Activated CD4-positive, CD25-positive, alpha-beta regulatory T cell (primary cell): ENCODE measurements at regions not wholly inside any gene's neighbourhood (a gene's known extent, or its start where the extent isn't known, plus 50 kb on each side); places are given as distances from the start of the nearest gene placed in this dataset.

Experiments
- DNase-seq, 4 experiments: peaks; one replicate each; lab custom pipeline; 2025; lab: John Stamatoyannopoulos, UW

- DNase-seq, result no peak
Observed at GRCh38 chr11:116600930-116601329, 171.9 kb downstream of the BUD13 start.

GRCh38 chr11:116598556-116598955 is 174.2 kb downstream of the BUD13 start:
- no peak for DNase-seq

- DNase-seq, result no peak
Observed at GRCh38 chr11:116598036-116598435, 174.8 kb downstream of the BUD13 start.

- DNase-seq, result no peak
Observed at GRCh38 chr11:116596346-116597260, 176.2 kb downstream of the BUD13 start.

DNA sequence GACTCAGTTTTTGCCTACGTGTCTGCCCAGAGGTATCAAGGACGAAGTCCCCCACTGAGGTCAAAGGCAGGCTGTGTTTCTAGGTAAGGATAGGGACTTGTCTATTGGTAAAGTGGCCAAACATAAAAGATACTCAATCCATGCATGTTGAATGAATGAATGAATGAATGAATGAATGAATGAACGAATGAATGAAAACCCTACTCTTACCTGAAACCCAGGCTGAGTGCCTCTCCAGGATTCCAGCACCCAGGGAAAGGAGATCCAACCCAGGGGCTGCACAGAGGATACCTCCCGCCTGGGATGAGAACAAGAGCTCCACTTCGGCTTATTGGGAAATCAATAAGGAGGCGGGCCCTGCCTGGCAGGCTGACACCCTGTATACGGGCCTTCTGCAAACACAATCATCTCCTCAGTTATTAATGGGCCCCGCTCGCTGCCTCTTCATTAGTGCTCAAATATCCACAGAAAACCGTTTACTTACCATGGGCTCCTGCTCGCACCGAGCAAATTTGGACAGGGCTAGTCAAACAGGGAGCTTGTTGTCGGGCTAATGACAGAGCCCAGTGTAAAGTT is 177.4 kb downstream of the BUD13 start:
- no peak for DNase-seq

DNA sequence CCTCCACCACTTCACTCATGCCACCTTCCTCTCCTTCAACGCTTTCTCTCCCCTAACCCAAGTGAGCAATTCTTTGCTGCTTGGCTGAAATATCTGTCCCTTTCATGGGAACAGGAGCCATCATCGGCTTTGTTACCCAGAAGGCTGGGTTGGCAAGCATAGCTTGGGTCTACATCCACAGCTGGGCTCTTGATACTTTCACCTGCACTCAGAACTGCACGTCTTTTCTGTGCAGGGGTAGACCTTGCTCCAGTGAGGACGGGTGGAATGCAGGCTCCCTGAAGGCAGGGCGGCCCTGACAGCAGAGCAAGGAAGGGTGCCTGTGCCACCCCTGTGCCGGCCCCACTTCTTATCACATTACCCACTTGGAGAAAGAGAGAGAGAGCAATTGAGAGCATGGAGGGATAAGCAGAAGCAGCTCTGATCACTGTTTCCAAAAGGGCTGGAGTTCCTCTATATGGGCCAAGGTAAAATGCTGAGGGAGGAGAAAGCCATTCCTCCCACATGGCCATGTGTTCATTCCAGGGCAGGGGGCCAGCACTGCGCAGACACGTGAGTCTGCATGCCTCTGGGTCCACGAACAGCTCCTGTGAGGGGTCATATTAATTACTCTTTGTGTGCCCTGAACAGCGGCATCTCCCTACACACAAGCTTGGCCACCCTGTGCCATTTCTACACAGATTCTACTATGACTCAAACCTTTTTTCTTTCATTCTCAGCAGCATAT is 181.8 kb downstream of the BUD13 start:
- no peak for DNase-seq

- no peak for DNase-seq
Observed at GRCh38 chr11:116589402-116589801, 183.4 kb downstream of the BUD13 start.

GRCh38 chr11:116586392-116586791 is 186.4 kb downstream of the BUD13 start:
- DNase-seq, result no peak

- no peak for DNase-seq
Observed at GRCh38 chr11:116582571-116582970, 190.2 kb downstream of the BUD13 start.

GRCh38 chr11:116581349-116581748 is 191.4 kb downstream of the BUD13 start:
- DNase-seq, result no peak

GRCh38 chr11:116580799-116581198 is 192.0 kb downstream of the BUD13 start:
- no peak for DNase-seq

GRCh38 chr11:116579857-116580727 is 192.7 kb downstream of the BUD13 start:
- no peak for DNase-seq

DNA sequence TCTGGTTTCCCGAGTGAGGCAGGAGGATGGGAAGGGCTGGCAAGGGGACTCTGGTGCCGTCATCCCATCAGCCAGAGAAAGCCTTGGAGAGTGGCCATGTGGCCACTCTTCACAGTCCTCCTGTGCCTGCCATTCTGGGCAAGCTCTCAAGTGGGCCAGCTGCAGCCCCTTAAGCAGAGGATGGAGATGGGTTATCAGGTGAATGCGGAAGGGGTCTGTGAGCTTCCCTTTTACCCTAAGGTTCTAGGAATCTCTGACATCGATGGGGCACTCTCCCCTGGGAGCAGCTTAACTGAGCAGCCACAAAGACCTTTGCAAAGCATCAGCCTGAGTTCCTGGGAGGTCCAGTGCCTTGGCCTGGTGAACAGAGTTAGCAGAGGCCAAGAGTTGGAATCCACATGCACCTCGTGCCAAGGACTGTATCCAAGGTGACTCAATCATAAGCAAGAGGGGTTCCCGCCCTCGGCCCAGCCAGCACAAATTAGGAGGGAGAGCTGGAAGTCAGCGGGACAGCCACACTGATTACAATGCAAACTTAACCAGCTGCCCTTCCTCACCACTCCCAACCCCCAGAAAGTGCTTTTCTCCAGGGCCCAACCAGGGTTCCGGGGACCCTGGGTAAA is 193.6 kb downstream of the BUD13 start:
- DNase-seq, result no peak

- no peak for DNase-seq
Observed at GRCh38 chr11:116577956-116578355, 194.8 kb downstream of the BUD13 start.

DNA sequence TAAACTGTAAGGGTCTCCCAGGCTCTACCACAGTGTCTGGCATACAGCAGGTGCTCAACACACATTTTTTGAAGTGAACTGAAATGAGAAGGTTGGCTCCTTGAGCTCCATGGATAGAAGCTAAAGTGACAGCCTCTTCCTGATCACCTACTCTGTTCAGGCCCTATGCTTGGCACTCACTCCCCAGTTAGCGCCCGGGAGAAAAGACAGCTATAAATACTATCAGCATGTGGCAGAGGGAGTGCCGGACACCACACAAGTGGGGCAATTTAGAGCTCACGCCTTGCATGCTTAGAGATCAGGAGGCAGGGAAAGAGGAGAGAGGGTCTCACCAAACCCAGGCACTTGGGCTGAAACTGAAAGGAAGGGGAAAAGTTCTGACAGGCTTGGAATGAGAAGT is 195.5 kb downstream of the BUD13 start:
- DNase-seq, result no peak

DNA sequence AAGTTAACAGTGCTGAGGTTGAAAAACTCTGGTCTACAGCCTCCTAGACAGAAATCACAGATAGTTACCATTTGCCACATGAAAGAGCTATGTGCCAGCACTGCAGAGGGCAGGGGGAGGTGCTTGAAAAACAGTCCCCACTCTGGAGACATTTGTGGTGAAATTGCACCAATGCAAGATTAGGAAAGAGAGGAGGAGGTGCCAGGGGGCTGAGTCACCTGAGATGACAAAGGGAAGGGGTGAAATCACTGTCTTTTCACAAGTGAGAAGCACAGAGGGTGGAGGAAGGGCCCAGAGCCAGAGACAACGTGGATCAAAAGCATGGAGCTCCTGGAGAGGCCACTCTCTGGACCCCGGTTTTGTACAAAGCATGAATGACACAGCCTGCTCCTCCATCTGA is 196.3 kb downstream of the BUD13 start:
- no peak for DNase-seq

DNA sequence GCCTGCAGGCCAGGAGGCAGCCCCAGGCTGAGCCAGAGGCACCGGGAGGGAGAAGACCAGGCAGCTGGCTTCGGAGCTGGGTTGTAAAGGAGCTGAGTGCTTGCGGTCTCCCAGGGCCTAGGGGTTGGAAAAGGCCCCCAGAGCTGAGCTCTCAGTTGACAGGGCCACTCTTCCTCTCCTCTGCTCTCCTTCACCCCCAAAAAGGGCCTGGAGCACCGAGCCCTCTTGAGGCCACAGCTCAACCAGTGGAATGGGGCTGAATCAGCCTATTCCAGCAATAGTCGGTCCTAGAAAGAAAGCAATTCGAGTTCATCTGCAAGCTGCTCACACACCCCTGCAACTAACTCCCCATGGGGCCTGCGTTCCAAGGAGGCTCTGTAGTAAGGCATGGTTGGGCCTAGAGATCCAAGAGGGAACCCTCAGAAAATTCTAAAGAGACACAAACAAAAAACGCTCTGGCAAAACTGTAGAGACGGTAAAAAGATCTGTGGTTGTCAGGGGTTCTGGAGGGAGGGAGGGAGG is 205.0 kb downstream of the BUD13 start:
- DNase-seq, result no peak

GRCh38 chr11:116563712-116564047 is 209.1 kb downstream of the BUD13 start:
- no peak for DNase-seq

GRCh38 chr11:116563028-116563711 is 209.6 kb downstream of the BUD13 start:
- no peak for DNase-seq

DNA sequence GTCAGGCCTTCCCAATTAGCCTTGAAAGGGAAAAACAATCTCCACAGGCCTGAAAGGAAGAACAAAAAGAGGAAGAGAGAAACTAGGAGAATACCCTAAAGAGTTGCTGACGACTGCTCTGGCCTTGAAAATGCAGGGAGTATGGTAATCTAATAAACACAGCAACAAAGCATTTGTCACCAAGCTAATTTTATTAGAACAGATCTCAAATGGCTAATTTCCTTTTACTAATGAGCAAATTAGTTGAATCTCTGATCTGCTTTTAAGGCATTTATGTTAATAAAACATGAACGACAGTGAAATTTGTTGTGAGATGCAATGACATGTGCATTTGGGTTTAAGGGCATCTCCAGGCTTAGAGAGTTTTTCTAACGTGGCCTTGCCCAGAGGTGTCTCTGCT is 212.2 kb downstream of the BUD13 start:
- no peak for DNase-seq
